Panc1 (cell line): ENCODE measurements at regions not wholly inside any gene's neighbourhood (a gene's known extent, or its start where the extent isn't known, plus 50 kb on each side); places are given as distances from the start of the nearest gene placed in this dataset.
A peak's percentile ranks its signal among the peaks of the same experiment; 100 is the strongest.

ENCODE experiments used
- ATAC-seq: fragments of 200-7000 bp; cut with Tn5 transposase; 2 replicates; pipeline ENCODE4 v1.9.1; 2020; ENCODE audit warnings: mild to moderate bottlenecking, moderate library complexity
- BruUV-seq: library from RNA; stranded (reverse); fragments of 400-500 nt; replicated peaks from 2 replicates; lab custom pipeline; 2021; lab: Mats Ljungman, UMichigan
- CTCF ChIA-PET: fragments of 300-600 bp; sonication (Branson Sonifier 250); formaldehyde crosslinking; loops from one replicate; lab custom pipeline; 2022; ENCODE audit warnings: antibody characterized with exemption; lab: Charles Lee
- POLR2A ChIA-PET: fragments of 300-600 bp; sonication (Branson Sonifier 250); formaldehyde crosslinking; loops from one replicate; lab custom pipeline; 2022; ENCODE audit warnings: antibody characterized with exemption; lab: Charles Lee
- DNase-seq: peaks from one replicate; pipeline ENCODE4 v3.0.0-alpha.2; 2010; ENCODE audit warnings: low read depth, low spot score
- H3K27ac ChIP-seq: 2 replicates; pipeline ENCODE4 v1.5.1; 2011; ENCODE audit warnings: mild to moderate bottlenecking, low read length, inconsistent platforms
- H3K27me3 ChIP-seq: fragments of 200-500 bp; sonication (Bioruptor generic); 2 replicates; pipeline ENCODE4 v1.6.0; 2014; ENCODE audit warnings: low read length, inconsistent platforms; ENCODE audit not compliant: control insufficient read depth, insufficient read depth
- H3K36me3 ChIP-seq: fragments of 200-500 bp; sonication (Bioruptor generic); 2 replicates; pipeline ENCODE4 v1.5.1; 2014; ENCODE audit warnings: inconsistent platforms, mild to moderate bottlenecking, low read length, moderate library complexity; ENCODE audit not compliant: control insufficient read depth, insufficient read depth
- H3K4me1 ChIP-seq: 2 replicates; pipeline ENCODE4 v1.5.1; 2011; ENCODE audit warnings: inconsistent platforms, mild to moderate bottlenecking, low read length, moderate library complexity; ENCODE audit not compliant: control insufficient read depth, insufficient read depth
- H3K4me3 ChIP-seq, 2 experiments: 2 replicates each; pipeline ENCODE4 v1.5.1; 2011 to 2012; ENCODE audit warnings: low read depth in 2 of 2, low read length in 2 of 2, mild to moderate bottlenecking in 2 of 2, inconsistent platforms in 1 of 2, moderate library complexity in 1 of 2
- H3K9me3 ChIP-seq: fragments of 200-500 bp; sonication (Bioruptor generic); 2 replicates; pipeline ENCODE4 v1.5.1; 2014; ENCODE audit warnings: low read depth, mild to moderate bottlenecking, inconsistent platforms, low read length, moderate library complexity; ENCODE audit not compliant: control insufficient read depth, insufficient read depth
- POLR2AphosphoS5 ChIP-seq: IDR thresholded peaks from 2 replicates; pipeline ENCODE4 v1.6.1; 2012; ENCODE audit warnings: mild to moderate bottlenecking, low read depth, low read length, moderate library complexity
- SIN3A ChIP-seq: IDR thresholded peaks from 2 replicates; pipeline ENCODE4 v1.6.1; 2012; ENCODE audit warnings: low read depth, mild to moderate bottlenecking, low read length, moderate library complexity, borderline replicate concordance; ENCODE audit not compliant: insufficient read depth
- TCF7L2 ChIP-seq: IDR thresholded peaks from 2 replicates; pipeline ENCODE4 v1.6.1; 2011; ENCODE audit warnings: mild to moderate bottlenecking, low read depth, low read length, inconsistent platforms
- in situ Hi-C: cut with HindIII; loops from 2 replicates; pipeline ENCODE4 v1.10.0; 2016; ENCODE audit warnings: low sequenced_read_pairs, low pct_unique_long_range_greater_than_20kb
- intact Hi-C: fragments of 100-400 bp; cut with micrococcal nuclease; formaldehyde crosslinking; loops from one replicate; pipeline ENCODE4 v1.10.0; 2022; ENCODE audit not compliant: unreplicated experiment
- TF ChIP-seq, protein P1 (sequence below), 2 experiments: IDR thresholded peaks; 2 replicates each; pipeline ENCODE4 v1.6.1; 2011 to 2012; ENCODE audit warnings: low read depth in 2 of 2, control low read depth in 1 of 2, low read length in 1 of 2, mild to moderate bottlenecking in 1 of 2, moderate library complexity in 1 of 2; ENCODE audit not compliant: insufficient read depth in 1 of 2
- TF ChIP-seq, protein P2 (sequence below): fragments of 450-650 bp; IDR thresholded peaks from 2 replicates; pipeline ENCODE4 v1.5.1; 2017; ENCODE audit warnings: mild to moderate bottlenecking

DNA sequence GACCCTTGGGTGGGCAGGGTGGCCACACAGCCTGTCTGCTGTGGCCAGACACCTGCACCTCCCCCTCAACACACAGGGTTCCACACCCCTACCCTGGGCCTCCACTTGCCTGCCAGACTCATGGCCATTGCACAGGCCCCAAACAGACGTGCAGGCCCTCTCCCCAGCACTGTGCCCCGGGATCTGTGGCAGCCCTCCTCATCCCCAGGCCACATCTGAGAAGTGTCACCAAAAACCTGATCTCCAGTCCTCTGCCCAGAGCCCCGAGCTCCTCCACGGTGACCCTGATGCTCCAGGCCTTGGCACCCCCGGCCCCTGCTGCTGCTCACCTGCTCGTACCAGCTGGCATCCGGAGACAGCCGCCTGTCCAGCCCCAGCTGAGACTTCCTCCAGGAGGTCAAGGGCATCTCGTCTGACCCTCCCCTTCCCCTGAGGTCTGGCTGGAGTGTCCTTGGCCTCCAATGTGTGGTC, 160.1 kb downstream of the DLL1 start:
- Histone ChIP-seq H3K9me3 (no peaks in the 10 kb centered on the region), H3K4me3 (no peak overlapping the region), H3K4me1 (no peaks in the 10 kb centered on the region), H3K27me3 (no peaks in the 10 kb centered on the region), H3K27ac (no peak overlapping the region), H3K36me3 (no peaks in the 10 kb centered on the region)
- in situ Hi-C loops (no loop called here), intact Hi-C loops (no loop called here)
- no TSS peak for BruUV-seq
- DNase-seq (no peak), ATAC-seq (0 out of 2 replicates have a peak, but pooled peaks have one; percentile 28)
- TF ChIP-seq SIN3A (no peak), POLR2AphosphoS5 (no peak), TCF7L2 (no peak)
- TF ChIP-seq, protein P1, sequence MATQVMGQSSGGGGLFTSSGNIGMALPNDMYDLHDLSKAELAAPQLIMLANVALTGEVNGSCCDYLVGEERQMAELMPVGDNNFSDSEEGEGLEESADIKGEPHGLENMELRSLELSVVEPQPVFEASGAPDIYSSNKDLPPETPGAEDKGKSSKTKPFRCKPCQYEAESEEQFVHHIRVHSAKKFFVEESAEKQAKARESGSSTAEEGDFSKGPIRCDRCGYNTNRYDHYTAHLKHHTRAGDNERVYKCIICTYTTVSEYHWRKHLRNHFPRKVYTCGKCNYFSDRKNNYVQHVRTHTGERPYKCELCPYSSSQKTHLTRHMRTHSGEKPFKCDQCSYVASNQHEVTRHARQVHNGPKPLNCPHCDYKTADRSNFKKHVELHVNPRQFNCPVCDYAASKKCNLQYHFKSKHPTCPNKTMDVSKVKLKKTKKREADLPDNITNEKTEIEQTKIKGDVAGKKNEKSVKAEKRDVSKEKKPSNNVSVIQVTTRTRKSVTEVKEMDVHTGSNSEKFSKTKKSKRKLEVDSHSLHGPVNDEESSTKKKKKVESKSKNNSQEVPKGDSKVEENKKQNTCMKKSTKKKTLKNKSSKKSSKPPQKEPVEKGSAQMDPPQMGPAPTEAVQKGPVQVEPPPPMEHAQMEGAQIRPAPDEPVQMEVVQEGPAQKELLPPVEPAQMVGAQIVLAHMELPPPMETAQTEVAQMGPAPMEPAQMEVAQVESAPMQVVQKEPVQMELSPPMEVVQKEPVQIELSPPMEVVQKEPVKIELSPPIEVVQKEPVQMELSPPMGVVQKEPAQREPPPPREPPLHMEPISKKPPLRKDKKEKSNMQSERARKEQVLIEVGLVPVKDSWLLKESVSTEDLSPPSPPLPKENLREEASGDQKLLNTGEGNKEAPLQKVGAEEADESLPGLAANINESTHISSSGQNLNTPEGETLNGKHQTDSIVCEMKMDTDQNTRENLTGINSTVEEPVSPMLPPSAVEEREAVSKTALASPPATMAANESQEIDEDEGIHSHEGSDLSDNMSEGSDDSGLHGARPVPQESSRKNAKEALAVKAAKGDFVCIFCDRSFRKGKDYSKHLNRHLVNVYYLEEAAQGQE (IDR thresholded peaks at IDR 0.05; ENCODE audit: insufficient read depth in 1 of 2, low read depth in 2 of 2, low read length in 1 of 2): no peak
- TF ChIP-seq, protein P2, sequence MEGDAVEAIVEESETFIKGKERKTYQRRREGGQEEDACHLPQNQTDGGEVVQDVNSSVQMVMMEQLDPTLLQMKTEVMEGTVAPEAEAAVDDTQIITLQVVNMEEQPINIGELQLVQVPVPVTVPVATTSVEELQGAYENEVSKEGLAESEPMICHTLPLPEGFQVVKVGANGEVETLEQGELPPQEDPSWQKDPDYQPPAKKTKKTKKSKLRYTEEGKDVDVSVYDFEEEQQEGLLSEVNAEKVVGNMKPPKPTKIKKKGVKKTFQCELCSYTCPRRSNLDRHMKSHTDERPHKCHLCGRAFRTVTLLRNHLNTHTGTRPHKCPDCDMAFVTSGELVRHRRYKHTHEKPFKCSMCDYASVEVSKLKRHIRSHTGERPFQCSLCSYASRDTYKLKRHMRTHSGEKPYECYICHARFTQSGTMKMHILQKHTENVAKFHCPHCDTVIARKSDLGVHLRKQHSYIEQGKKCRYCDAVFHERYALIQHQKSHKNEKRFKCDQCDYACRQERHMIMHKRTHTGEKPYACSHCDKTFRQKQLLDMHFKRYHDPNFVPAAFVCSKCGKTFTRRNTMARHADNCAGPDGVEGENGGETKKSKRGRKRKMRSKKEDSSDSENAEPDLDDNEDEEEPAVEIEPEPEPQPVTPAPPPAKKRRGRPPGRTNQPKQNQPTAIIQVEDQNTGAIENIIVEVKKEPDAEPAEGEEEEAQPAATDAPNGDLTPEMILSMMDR: no peak
- ChIA-PET CTCF (interaction anchor here (1.1 kb wide), 1 partner anchor 20 kb away, joined by 4 read pairs; no protein-coding TSS in a partner anchor), POLR2A (no interaction called here)

DNA sequence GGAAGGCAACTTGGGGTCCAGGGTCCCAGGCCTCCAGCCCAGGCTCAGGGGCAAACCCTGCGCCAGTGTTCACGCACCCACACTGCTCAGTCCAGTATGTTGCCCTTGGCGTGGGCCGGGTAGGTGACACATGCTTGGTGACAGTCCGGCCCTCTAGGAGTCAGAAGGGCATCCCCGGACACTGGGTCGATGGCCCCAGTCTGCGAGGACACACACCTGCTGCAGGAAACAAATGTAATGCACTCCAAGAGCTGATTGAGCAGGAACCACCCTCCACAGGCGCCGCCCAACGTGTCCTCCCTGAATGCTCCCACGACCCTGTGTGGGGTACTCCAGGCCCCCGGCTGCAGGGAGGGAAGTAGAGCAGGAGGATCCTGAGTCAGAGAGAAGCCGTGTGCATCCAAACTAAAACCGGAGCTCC, 160.7 kb downstream of the DLL1 start:
- CTCF ChIA-PET: no interaction called here
- in situ Hi-C loops: no loop called here

More for the DNA sequence above, 160.7 kb downstream of the DLL1 start:
- no peaks in the 10 kb centered on the region for H3K4me1 ChIP-seq
- H3K9me3 ChIP-seq: no peaks in the 10 kb centered on the region
- DNase-seq: no peak
- TF ChIP-seq TCF7L2 (no peak), POLR2AphosphoS5 (no peak), SIN3A (no peak)
- TF ChIP-seq, protein P2: no peak
- TF ChIP-seq, protein P1 (IDR thresholded peaks at IDR 0.05; ENCODE audit: insufficient read depth in 1 of 2, low read depth in 2 of 2, low read length in 1 of 2): no peak
- intact Hi-C loops: no loop called here
- no peak overlapping the region for H3K4me3 ChIP-seq
- POLR2A ChIA-PET: no interaction called here
- H3K36me3 ChIP-seq: no peaks in the 10 kb centered on the region
- no TSS peak for BruUV-seq
- peak; percentile 12; the same call in 1 of the 2 replicates for ATAC-seq
- H3K27me3 ChIP-seq: no peaks in the 10 kb centered on the region
- no peak overlapping the region for H3K27ac ChIP-seq
